ENCODE measurements at regions not wholly inside any gene's neighbourhood (a gene's known extent, or its start where the extent isn't known, plus 50 kb on each side); places are given as distances from the start of the nearest gene placed in this dataset.
A peak's percentile ranks its signal among the peaks of the same experiment; 100 is the strongest.

DNA sequence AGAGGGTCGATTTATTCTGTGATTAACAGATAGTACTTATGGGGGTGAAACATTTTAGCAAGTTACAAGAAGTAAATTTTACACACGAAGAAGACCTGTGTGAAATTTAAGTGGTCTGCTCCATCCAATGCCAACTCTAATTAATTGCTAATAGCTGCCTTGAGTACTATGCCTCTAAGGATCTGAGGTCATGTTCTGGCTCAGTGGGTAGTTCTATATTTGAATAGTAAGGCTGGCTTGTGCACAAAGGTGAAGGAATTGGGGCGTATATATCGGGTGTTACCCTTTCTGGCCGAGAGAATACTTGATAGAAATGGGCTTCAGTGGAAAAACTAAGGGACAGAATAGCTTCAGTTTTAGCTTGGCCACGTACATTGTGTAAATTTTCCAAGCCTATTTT, 345.2 kb upstream of the ANKRD30A start:
- no peak for DNase-seq (ENCODE audit: insufficient read length, low spot score, missing footprints)
- H3K9me3 ChIP-seq (ENCODE audit: low read depth, low read length) = no peaks in the 10 kb centered on the region
- H3K4me1 ChIP-seq (ENCODE audit: insufficient read depth, low read length) = no peaks in the 10 kb centered on the region
- H4K20me1 ChIP-seq (ENCODE audit: insufficient read depth, low read length) = no peaks in the 10 kb centered on the region
- H2AFZ ChIP-seq (ENCODE audit: low read length) = no peak overlapping the region
- H3K79me2 ChIP-seq (ENCODE audit: insufficient read depth, low read length) = no peaks in the 10 kb centered on the region
- H3K27ac ChIP-seq (ENCODE audit: low read depth, low read length) = no peak overlapping the region
- H3K4me2 ChIP-seq (ENCODE audit: insufficient read depth, low read length) = no peak overlapping the region
- H3K27me3 ChIP-seq (ENCODE audit: insufficient read depth, low read length) = no peaks in the 10 kb centered on the region
- no peak overlapping the region for H3K4me3 ChIP-seq (ENCODE audit: insufficient read depth, low read length)
- no peaks in the 10 kb centered on the region for H3K36me3 ChIP-seq (ENCODE audit: insufficient read depth, low read length)
- TF ChIP-seq, protein P1, sequence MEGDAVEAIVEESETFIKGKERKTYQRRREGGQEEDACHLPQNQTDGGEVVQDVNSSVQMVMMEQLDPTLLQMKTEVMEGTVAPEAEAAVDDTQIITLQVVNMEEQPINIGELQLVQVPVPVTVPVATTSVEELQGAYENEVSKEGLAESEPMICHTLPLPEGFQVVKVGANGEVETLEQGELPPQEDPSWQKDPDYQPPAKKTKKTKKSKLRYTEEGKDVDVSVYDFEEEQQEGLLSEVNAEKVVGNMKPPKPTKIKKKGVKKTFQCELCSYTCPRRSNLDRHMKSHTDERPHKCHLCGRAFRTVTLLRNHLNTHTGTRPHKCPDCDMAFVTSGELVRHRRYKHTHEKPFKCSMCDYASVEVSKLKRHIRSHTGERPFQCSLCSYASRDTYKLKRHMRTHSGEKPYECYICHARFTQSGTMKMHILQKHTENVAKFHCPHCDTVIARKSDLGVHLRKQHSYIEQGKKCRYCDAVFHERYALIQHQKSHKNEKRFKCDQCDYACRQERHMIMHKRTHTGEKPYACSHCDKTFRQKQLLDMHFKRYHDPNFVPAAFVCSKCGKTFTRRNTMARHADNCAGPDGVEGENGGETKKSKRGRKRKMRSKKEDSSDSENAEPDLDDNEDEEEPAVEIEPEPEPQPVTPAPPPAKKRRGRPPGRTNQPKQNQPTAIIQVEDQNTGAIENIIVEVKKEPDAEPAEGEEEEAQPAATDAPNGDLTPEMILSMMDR (IDR thresholded peaks at IDR 0.05; ENCODE audit: extremely low read depth, low read depth, low read length) = no peak

DNA sequence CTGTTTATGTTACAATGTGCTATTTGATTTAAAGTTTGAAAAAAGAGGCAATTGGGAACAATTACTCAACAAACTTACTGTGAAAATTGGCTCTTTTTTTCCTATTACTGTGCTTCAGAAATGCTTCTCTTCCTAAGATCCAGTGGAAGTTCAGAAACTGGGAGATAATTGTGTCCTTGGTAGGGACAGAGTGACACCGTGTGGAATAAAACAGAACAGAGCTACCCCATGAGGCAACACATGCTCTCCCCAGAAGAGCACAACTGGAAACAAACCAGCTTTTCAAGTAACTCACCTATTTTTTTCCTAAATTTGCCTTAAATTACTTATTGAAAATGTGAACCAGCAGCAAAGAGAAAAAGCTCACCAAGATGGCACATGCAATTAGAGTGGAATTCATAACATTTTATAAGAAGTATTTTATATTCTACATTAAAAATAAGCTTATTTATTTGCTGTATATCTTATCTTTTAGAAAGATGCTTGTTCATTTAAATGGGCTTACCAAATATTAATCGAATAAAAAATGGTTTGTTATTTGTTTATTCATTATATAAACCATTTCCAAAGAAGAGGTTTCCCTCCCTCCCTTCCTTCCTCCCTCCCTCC, 346.1 kb upstream of the ANKRD30A start:
- DNase-seq (ENCODE audit: insufficient read length, low spot score, missing footprints) = peak; percentile 85
- TF ChIP-seq, protein P1 (IDR thresholded peaks at IDR 0.05; ENCODE audit: extremely low read depth, low read depth, low read length) = peak; percentile 92
- H3K4me3 ChIP-seq (ENCODE audit: insufficient read depth, low read length) = no peak overlapping the region
- H3K36me3 ChIP-seq (ENCODE audit: insufficient read depth, low read length) = no peaks in the 10 kb centered on the region
- H4K20me1 ChIP-seq (ENCODE audit: insufficient read depth, low read length) = no peaks in the 10 kb centered on the region
- no peaks in the 10 kb centered on the region for H3K9me3 ChIP-seq (ENCODE audit: low read depth, low read length)
- H2AFZ ChIP-seq (ENCODE audit: low read length) = no peak overlapping the region
- no peaks in the 10 kb centered on the region for H3K79me2 ChIP-seq (ENCODE audit: insufficient read depth, low read length)
- H3K4me2 ChIP-seq (ENCODE audit: insufficient read depth, low read length) = no peak overlapping the region
- H3K27me3 ChIP-seq (ENCODE audit: insufficient read depth, low read length) = no peaks in the 10 kb centered on the region
- no peaks in the 10 kb centered on the region for H3K4me1 ChIP-seq (ENCODE audit: insufficient read depth, low read length)
- H3K27ac ChIP-seq (ENCODE audit: low read depth, low read length) = no peak overlapping the region

DNA sequence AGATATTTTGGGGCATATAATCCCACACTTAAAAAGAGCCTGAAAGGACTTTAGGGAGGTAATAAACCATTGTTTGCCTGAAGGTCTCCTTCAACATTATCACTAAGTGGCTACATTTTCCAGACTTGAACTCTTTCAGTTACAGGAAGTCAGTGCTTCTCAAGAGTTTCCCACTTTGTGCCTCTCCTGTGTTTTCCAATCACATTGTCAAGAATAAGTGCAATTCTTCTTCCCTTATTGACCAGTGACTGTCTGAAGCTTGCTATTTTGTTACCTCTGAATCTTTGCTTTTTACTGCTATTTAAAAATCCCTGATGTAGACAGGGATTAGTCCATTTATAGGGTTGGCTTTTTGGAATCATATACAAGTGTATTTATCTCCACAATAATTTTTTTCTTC, 346.7 kb upstream of the ANKRD30A start:
- no peak overlapping the region for H3K4me2 ChIP-seq (ENCODE audit: insufficient read depth, low read length)
- no peaks in the 10 kb centered on the region for H3K36me3 ChIP-seq (ENCODE audit: insufficient read depth, low read length)
- H4K20me1 ChIP-seq (ENCODE audit: insufficient read depth, low read length) = no peaks in the 10 kb centered on the region
- no peak overlapping the region for H3K27ac ChIP-seq (ENCODE audit: low read depth, low read length)
- H3K9me3 ChIP-seq (ENCODE audit: low read depth, low read length) = no peaks in the 10 kb centered on the region
- no peaks in the 10 kb centered on the region for H3K79me2 ChIP-seq (ENCODE audit: insufficient read depth, low read length)
- no peak overlapping the region for H2AFZ ChIP-seq (ENCODE audit: low read length)
- H3K27me3 ChIP-seq (ENCODE audit: insufficient read depth, low read length) = no peaks in the 10 kb centered on the region
- no peak overlapping the region for H3K4me3 ChIP-seq (ENCODE audit: insufficient read depth, low read length)
- DNase-seq (ENCODE audit: insufficient read length, low spot score, missing footprints) = no peak
- no peaks in the 10 kb centered on the region for H3K4me1 ChIP-seq (ENCODE audit: insufficient read depth, low read length)
- TF ChIP-seq, protein P1 (IDR thresholded peaks at IDR 0.05; ENCODE audit: extremely low read depth, low read depth, low read length) = no peak

DNA sequence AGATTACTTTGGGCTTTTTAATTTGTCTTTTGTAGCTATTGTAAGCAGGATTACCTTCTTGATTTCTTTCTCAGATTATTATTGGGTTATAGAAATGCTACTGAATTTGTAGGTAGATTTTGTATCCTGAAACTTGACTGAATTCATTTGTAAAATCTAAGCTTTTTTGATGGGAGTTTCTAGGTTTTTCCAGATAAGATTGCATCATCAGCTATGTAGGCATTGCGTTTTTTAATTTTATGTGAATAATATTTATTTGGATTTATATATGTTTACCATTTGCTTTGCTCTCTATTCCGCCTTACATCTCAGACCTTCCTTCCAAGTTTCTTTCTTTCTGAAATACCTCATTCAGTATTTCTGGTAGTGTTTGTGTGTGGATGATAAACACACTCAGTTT, 351.7 kb upstream of the ANKRD30A start:
- no peaks in the 10 kb centered on the region for H3K79me2 ChIP-seq (ENCODE audit: insufficient read depth, low read length)
- no peaks in the 10 kb centered on the region for H4K20me1 ChIP-seq (ENCODE audit: insufficient read depth, low read length)
- no peak overlapping the region for H2AFZ ChIP-seq (ENCODE audit: low read length)
- H3K36me3 ChIP-seq (ENCODE audit: insufficient read depth, low read length) = no peaks in the 10 kb centered on the region
- H3K4me2 ChIP-seq (ENCODE audit: insufficient read depth, low read length) = no peak overlapping the region
- TF ChIP-seq, protein P1 (IDR thresholded peaks at IDR 0.05; ENCODE audit: extremely low read depth, low read depth, low read length) = no peak
- no peak for DNase-seq (ENCODE audit: insufficient read length, low spot score, missing footprints)
- H3K27me3 ChIP-seq (ENCODE audit: insufficient read depth, low read length) = no peaks in the 10 kb centered on the region
- H3K4me3 ChIP-seq (ENCODE audit: insufficient read depth, low read length) = no peak overlapping the region
- no peaks in the 10 kb centered on the region for H3K4me1 ChIP-seq (ENCODE audit: insufficient read depth, low read length)
- no peaks in the 10 kb centered on the region for H3K9me3 ChIP-seq (ENCODE audit: low read depth, low read length)
- no peak overlapping the region for H3K27ac ChIP-seq (ENCODE audit: low read depth, low read length)

All from osteoblast (primary cell).